HG02571 (cell line): ENCODE measurements at regions not wholly inside any gene's neighbourhood (a gene's known extent, or its start where the extent isn't known, plus 50 kb on each side); places are given as distances from the start of the nearest gene placed in this dataset.
"Not testable (repeated sequence)": the region's sequence is repeated elsewhere in the genome, so short reads cannot be mapped to it uniquely, and the experiment has no call there.

ENCODE experiments used
- ATAC-seq: cut with Tn5 transposase; IDR thresholded peaks from one replicate; pipeline ENCODE4 v1.9.1; 2021; ENCODE audit warnings: mild to moderate bottlenecking, moderate library complexity; ENCODE audit not compliant: unreplicated experiment

DNA sequence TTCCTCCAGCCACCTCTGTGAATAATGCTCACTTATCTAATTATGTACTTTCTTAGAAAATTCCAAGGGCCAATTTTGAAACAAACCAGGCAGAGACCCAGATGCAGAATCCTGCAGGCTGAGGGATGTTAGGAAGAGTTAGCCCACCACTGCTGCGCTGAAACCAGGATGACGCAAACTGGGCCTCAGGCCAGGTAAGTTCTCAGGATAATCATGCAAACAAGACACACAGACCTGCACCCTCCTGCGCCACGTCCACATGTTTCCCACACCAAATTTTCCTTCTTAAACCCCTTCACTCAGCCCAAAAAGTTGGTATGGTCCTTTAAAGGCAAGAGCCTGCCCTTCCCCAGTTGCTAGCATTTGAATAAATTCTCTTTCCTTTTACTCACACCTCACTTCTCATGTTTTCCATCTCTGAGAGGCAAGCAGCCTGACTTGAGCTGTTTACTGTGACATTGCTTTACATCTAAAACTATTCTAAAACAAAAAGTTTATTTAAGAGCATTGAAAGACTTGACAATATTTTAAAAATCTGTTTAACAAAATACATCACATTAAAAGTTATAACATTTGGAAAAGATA lies 887.1 kb downstream of the LRRIQ3 start:
- ATAC-seq: no peak

DNA sequence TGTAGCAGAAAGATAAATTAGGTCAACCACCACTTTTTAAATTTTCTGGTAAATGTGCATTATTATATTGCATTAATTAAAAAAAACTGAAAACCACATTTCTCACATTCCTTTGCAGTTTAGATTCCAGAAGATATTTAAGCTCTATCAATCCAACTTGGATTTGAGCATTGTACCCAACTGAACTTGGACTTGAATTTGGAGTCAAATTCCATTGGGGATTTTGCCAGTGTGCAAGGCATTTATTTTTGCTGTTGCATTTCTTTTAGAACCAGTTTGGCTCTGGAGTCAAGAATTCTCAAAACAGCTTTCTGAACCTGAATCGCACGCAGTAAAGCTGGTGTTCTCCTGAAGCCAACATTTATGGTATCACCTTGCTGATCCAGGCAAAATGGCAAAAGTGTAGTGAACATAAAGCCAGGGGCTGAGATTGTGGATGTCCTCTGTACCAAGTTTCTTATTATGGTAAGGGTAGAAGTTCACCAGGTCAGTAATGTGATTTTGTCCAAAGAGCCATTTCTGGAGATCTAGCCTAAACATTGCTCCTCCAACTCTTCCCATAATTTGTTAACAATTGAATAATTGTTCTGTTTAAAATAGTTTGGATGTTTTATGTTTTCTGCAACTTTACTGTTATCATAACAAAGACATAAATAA lies 890.9 kb downstream of the LRRIQ3 start:
- no peak for ATAC-seq

DNA sequence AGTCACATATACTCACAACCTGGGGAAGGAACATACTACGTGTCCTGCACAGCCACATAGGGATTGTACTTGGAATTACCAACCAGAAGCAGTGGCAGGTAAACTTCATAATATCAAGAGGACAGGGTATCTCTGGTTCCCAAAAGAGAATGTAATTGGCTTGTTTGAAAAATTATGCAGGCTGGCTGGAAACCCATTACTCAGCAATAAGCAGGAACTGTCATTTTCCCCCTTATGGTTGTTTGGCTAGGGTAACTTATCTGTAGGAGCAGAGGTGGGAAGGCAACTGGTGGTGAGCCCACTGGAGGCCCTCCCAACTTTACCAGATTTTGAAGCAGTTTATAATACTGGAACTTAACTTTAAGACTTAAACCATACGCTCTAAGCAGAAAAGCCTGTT lies 924.1 kb downstream of the LRRIQ3 start:
- no peak for ATAC-seq

DNA sequence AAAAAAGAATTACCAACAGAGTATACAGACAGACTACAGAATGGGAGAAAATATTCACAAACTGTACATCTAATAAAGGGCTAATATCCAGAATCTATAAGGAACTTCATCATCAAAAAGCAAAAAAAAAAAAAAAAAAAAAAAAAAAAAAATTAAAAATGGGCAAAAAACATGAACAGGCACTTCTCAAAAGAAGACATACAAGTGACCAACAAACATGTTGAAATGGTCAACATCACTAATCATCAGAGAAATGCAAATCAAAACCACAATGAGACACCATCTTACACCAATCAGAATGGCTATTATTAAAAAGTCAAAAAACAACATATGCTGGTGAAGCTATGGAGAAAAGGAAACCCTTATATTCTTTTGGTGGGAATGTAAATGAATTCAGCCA lies 952.8 kb downstream of the LRRIQ3 start:
- not testable (repeated sequence) for ATAC-seq

DNA sequence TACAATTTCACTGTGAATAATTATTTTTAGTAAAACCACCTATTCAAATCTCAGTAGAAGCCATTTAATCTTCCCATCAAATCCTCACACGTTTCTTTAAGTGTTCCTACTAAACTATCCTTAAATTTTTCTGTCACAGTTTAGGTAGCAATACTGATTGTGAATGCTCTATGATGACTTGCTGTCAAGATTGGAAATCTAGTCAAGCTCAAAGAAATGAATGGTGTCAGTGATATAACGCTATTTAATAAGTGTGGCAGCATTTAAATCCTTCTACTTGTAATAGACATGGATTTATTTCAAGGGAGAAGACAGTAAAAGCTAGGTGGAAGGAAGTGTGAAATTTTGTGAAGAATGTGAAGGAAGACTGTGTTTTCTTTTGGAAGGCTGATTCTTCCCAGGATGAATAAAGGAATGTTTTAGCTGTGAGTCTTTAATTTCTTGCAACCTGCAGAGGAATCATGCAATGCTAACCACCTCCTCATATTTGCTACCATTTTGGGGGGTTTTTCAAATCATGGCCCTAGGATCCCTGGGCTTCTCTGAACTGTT lies 936.7 kb upstream of the NEGR1 start:
- ATAC-seq: no peak

DNA sequence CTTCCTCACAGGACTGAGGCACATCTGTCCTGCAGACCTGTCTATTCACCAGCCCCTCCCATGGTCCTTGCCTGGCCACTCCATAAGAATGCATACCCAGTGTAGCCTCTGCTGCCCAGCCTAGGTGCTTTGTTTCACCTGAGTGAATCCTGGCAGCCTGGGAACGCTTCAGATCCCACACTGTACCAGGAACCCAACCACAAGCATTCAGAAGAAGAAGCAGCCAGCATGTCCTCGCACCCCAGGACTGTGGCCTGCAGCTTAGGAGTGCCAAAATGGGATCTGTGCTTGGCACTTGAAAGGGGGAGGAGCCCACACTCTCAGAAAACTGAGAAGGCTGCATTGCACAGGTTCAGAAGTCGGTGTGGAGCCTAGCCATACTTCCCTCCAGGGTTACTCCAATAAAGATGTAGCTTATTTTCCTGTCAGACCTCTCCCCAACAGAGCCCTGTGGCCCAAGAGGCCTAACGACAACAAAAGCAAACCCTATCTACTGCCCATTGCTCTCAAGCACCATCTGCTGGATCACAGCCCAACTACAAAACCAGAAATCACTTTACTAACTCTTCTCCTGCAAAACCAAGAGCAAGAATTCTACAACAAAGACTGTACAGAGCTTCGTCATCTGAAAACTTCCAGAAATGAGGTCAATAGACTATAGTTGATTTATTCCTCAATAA lies 923.1 kb upstream of the NEGR1 start:
- no peak for ATAC-seq

DNA sequence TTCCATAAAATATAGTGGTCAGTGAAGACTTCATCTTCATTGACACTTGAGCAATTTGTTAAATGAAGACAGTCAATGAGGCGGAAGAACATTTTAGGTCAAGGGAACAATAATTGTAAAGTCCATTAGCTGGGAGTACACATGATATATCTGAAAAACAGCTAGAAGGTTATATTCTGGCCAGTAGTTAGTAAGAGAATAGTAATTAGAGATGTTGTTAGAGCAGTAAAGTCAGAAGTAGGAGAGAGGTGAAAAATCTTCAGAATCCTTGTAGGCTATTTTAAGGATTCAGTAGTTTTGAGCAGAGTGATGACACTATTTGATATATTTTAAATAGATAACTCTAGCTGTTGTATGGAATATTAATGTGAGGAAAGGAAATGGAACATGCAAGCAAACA lies 915.6 kb upstream of the NEGR1 start:
- ATAC-seq: no peak

DNA sequence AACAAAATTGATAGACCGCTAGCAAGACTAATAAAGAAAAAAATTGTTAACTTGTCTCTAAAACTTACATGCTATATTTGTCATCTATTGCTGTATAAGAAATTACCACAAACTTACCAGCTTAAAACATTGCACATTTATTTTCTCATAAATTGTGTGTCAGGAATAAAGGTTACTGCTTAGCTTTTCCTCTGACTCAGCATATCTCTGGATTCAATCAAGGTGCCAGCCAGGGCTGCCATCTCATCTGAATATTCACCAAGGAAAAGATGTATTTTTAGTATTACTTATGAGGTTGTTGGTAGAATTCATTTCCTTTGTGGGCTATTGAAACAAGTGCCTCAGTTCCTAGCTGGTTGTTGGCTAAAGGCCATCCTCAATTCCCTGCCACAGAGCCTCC lies 912.6 kb upstream of the NEGR1 start:
- no peak for ATAC-seq

DNA sequence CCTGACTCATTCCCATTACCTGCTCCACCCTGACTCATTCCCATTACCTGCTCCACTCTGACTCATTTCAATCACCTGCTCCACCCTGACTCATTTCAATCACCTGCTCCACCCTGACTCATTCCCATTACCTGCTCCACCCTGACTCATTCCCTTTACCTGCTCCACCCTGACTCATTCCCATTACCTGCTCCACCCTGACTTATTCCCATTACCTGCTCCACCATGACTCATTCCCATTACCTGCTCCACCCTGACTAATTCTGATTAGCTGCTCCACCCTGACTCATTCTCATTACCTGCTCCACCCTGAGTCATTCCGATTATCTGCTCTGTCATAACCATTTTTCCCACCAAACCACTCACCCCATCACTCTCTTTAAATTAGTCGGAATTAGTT lies 901.2 kb upstream of the NEGR1 start:
- not testable (repeated sequence) for ATAC-seq

DNA sequence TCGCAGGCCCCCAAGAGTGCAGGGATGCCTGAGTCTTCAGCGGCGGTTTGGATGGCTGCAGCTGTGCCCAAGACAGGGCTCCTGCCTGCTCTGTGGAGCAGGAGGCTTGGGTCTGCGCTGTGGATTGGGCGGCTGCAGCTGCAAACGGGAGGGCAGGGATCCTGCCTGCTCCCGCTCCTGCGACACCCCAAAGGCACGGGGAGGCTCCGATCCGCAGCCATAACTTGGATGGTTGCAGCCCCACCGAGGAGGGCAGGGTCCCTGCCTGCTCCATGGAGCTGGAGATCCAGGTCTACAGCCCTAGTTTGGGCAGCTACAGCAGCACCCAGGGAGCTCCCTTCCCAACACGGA lies 898.8 kb upstream of the NEGR1 start:
- no peak for ATAC-seq

DNA sequence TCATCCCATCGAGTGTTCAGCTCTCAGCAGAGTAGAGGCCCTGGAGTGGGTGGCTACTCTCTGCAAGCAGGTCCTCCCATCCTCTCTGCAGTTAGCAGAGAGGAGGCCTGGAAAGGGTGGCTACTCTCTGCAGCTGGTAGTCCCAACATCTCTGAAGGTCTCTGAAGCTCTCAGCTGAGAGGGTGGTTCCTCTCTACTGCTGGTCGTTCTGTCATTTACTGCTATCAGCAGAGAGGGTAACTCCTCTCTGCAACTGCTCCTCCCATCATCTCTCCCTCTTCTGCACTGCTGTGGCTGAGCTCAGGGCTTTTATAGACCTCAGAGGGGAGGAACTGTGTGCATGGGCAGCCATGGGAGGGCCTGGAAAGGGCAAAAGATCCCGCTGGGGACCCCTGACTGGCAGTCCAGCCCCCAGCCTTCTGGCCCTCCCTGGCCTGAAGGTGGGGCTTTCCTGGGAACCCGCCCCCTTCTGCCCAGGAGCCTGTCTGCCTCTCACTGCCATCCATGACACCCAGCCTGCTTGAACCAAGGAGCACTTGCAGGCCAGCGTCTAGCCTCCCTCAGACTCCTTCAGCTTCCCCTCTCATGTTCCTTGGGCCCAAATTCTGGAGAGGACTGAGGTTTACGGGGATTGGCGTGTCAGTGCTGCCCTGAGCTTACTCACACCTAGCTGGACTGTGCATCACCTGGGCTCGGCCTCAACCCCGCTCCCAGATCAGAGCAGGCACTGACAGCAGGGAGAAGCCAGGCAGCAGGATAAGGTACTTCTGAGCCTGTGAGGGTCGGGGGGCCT lies 898.3 kb upstream of the NEGR1 start:
- no peak for ATAC-seq

DNA sequence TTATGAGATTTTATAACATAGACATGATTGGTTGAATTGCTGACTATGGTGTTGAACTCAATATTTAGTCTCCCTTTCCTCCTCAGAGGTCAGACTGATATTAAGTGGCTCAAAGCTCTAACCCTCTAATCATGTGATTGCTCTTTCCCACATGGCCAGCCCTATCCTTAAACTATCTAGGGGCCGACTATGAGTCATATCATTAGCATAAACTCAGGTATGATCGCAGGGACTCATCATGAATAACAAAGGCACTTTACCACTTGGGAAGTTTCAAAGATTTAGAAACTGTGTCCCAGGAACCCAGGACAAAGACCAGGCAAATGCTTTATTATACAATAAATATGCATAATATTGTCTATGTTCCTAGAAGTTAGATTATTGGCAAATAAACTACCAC lies 894.6 kb upstream of the NEGR1 start:
- ATAC-seq: no peak

DNA sequence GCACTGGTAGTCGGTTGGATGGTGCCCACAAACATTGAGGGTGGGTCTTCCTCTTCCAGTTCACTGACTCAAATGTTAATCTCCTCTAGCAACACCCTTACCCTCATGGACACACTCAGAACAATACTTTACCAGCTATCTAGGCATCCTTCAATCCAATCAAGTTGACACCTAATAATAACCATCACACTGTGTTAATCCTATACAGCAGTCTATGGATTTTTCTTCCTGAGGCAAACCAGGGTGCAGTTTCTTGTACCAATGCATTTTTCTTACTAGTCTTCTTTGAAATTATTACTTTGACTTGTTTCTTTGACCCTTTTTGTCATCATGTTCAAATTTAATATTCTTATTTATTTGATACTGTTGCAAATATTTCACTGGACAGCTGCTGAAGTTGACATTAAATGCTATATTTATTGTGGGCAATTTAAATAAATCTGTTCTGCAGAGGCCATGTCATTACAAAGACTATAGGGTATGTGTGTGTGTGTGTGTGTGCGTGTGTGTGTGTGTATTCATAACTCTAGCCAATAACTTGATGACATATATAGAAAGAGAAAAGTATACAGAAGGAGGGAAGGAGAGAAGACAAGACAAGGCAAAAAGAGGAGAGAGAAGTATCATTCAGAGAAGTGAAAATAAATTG lies 884.8 kb upstream of the NEGR1 start:
- no peak for ATAC-seq

DNA sequence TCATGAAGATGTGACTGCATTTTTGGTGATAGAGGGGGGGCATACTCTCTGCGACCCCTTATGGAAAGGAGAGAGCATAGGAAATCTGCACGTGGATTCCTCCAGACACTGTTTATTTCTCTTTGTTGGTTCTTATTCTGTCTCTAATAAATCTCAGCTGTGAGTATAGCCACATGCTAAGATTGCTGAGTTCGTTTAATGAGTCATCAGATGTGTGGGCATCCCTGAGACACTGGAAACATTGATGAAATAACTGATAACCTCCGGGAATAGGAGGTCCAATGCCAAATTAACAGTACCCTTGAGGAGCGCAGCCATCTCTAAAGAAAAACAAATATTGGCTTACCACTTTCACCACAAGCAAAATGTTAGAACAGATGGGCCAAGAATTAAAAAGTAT lies 880.2 kb upstream of the NEGR1 start:
- ATAC-seq: no peak

DNA sequence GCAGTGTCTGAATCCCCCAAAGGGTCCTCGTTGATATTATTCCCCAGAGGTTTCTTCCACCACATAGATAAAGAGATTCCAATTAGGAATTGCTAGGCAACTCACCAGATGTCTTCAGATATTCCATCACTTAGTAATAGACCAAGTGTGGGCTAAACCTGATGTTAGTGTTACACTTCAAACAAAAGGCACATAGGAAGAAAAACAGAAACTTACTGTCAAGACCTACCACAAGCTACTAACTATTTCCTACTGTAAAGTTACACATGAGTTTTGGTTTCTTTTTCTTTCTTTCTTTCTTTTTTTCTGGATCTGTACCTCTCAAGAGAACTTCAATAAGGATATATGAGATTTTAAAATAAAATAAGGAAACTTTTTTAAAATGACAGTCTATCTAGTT lies 879.1 kb upstream of the NEGR1 start:
- ATAC-seq: no peak

DNA sequence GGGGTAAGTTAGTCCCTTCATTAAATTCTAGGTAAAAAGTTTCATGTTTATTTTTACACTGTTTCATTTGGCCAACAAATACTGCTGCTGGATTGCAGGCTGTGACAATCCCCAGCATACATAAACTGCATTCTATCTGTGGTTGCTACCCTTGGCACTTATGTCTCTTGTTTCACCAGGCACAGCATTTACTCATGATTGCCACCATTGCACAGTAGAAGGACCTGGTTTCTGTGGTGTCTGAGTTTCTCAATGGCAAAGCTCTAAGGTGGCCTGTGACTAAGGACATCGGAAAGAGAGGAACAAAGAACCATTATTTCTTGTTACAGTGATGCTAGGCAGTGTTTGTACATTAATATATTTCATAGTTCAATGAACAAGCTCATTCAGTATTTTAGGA lies 878.4 kb upstream of the NEGR1 start:
- ATAC-seq: no peak

DNA sequence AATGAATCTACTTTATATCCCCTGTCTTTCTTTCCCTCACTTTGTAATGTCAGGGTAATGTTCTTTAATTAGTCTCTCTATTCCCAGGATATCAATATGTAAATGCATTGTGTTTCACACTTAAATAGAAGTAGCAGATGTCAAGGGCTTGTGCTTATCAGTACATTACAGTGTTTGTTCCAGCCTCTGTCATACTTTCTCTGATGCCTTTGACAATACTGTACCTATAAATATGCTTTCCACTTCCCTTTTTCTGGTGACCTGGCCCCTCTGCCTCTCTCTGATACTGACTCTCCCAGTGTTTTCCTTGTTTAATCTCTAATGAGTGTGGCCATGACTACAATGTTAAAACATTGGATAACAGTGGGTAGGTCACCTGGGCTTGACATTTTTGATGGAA lies 862.0 kb upstream of the NEGR1 start:
- no peak for ATAC-seq

DNA sequence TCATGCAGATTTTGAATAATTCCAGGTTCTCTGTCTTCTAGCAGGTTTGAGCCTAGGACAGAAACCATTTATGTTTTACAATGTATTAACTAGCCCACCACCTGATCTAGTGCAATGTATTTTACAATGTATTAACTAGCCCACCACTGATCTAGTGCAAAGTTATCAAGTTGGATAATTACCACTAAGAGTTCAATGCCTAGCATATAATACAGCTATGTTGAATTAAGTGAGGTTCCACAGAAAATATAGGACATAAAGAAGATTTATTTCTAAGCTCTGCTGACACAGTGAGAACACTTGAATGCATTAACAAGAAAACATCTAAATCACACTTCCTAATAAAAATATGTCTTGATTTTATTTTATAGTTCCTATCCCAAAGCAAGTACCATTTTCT lies 854.6 kb upstream of the NEGR1 start:
- no peak for ATAC-seq

DNA sequence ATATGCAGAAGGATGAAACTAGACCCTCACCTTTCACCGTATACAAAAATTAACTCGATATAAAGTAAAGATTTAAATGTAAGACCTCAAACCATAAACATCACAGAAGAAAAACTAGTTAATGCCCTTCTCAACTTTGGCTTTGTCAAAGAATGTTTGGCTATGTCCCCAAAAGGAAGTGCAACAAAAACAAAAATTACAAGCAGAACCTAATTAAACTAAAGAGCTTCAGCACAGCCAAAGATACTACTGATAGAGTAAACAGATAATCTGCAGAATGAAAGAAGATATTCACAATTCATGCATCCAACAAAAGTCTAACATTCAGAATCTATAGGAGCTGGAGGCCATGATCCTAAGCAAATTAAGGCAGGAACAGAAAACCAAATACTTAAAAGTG lies 824.6 kb upstream of the NEGR1 start:
- ATAC-seq: no peak

DNA sequence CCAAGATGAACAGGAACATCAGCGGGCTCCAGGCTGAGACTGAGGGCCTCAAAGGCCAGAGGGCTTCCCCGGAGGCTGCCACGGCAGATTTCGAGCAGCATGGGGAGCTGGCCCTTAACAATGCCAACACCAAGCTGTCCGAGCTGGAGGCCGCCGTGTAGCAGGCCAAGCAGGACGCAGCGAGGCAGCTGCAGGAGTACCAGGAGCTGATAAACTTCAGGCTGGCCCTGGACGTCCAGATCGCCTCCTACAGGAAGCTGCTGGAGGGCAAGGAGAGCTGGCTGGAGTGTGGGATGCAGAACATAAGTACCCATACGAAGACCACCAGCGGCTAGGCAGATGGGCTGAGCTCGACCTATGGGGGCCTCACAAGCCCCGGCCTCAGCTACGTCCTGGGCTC lies 823.4 kb upstream of the NEGR1 start:
- no peak for ATAC-seq

DNA sequence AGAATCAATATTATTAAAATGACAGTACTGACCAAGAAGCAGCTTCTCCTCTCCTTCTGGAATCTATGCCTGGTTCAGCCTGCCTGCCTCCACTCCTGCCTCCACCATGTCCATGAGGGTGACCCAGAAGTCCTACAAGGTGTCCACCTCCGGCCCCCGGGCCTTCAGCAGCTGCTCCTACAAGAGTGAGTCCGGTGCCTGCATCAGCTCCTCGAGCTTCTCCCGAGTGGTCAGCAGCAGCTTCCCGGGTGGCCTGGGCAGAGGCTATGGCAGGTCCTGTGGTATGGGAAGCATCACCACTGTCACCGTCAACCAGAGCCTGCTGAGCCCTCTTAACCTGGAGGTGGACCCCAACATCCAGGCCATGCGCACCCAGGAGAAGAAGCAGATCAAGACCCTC lies 822.4 kb upstream of the NEGR1 start:
- no peak for ATAC-seq
